H9 (cell line): ENCODE measurements at regions not wholly inside any gene's neighbourhood (a gene's known extent, or its start where the extent isn't known, plus 50 kb on each side); places are given as distances from the start of the nearest gene placed in this dataset.

Experiments used
- DNase-seq: peaks from one replicate; pipeline ENCODE4 v3.0.0-alpha.2; 2017
- H2AFZ ChIP-seq: one replicate; pipeline ENCODE4 v1.6.1; 2013; ENCODE audit warnings: mild to moderate bottlenecking, low read length, control low read depth, moderate library complexity
- H2AK5ac ChIP-seq: 2 replicates; pipeline ENCODE4 v1.6.1; 2013; ENCODE audit warnings: low read length, control low read depth, mixed read lengths; ENCODE audit not compliant: insufficient read length
- H2BK120ac ChIP-seq: one replicate; pipeline ENCODE4 v1.6.1; 2013; ENCODE audit warnings: low read depth, mild to moderate bottlenecking, low read length, control low read depth, inconsistent platforms; ENCODE audit not compliant: poor library complexity, severe bottlenecking
- H2BK12ac ChIP-seq: 2 replicates; pipeline ENCODE4 v1.6.1; 2013; ENCODE audit warnings: low read length, control low read depth, mixed read lengths, low read depth; ENCODE audit not compliant: insufficient read length
- H2BK15ac ChIP-seq: 2 replicates; pipeline ENCODE4 v1.6.1; 2013; ENCODE audit warnings: low read depth, low read length, control low read depth
- H2BK20ac ChIP-seq: one replicate; pipeline ENCODE4 v1.6.1; 2013; ENCODE audit warnings: low read depth, mild to moderate bottlenecking, low read length, control low read depth, inconsistent platforms; ENCODE audit not compliant: poor library complexity, severe bottlenecking
- H2BK5ac ChIP-seq: 2 replicates; pipeline ENCODE4 v1.6.1; 2013; ENCODE audit warnings: low read length, control low read depth, mixed read lengths; ENCODE audit not compliant: insufficient read length
- H3K14ac ChIP-seq: 2 replicates; pipeline ENCODE4 v1.6.1; 2013; ENCODE audit warnings: low read length, control low read depth; ENCODE audit not compliant: insufficient read depth
- H3K18ac ChIP-seq: 2 replicates; pipeline ENCODE4 v1.6.1; 2013; ENCODE audit warnings: low read depth, mild to moderate bottlenecking, mixed read lengths, low read length, control low read depth; ENCODE audit not compliant: insufficient read length
- H3K23ac ChIP-seq: 2 replicates; pipeline ENCODE4 v1.6.1; 2013; ENCODE audit warnings: low read length, control low read depth, mixed read lengths, low read depth; ENCODE audit not compliant: insufficient read length
- H3K23me2 ChIP-seq: 2 replicates; pipeline ENCODE4 v1.6.1; 2013; ENCODE audit warnings: low read depth, mild to moderate bottlenecking, mixed read lengths, low read length, control low read depth; ENCODE audit not compliant: insufficient read length, poor library complexity, severe bottlenecking
- H3K27ac ChIP-seq: 2 replicates; pipeline ENCODE4 v1.5.1; 2013; ENCODE audit warnings: low read length, control low read depth, mixed read lengths, low read depth; ENCODE audit not compliant: insufficient read length
- H3K27me3 ChIP-seq: 2 replicates; pipeline ENCODE4 v1.6.1; 2013; ENCODE audit warnings: low read length, control low read depth, inconsistent platforms; ENCODE audit not compliant: insufficient read depth
- H3K4ac ChIP-seq: 2 replicates; pipeline ENCODE4 v1.6.1; 2013; ENCODE audit warnings: low read depth, mild to moderate bottlenecking, control low read depth, inconsistent platforms, low read length, moderate library complexity
- H3K4me1 ChIP-seq: 2 replicates; pipeline ENCODE4 v1.6.1; 2013; ENCODE audit warnings: low read length, control low read depth, inconsistent platforms; ENCODE audit not compliant: insufficient read depth
- H3K4me2 ChIP-seq: 2 replicates; pipeline ENCODE4 v1.6.1; 2013; ENCODE audit warnings: low read length, control low read depth, mixed read lengths; ENCODE audit not compliant: insufficient read length, insufficient read depth
- H3K56ac ChIP-seq: 2 replicates; pipeline ENCODE4 v1.6.1; 2013; ENCODE audit warnings: low read depth, mild to moderate bottlenecking, mixed read lengths, low read length, control low read depth; ENCODE audit not compliant: insufficient read length
- H3K79me1 ChIP-seq: 2 replicates; pipeline ENCODE4 v1.6.1; 2013; ENCODE audit warnings: low read depth, mild to moderate bottlenecking, moderate library complexity, low read length, control low read depth, inconsistent platforms; ENCODE audit not compliant: insufficient read depth, poor library complexity, severe bottlenecking
- H3K79me2 ChIP-seq: 2 replicates; pipeline ENCODE4 v1.6.1; 2013; ENCODE audit warnings: low read length, control low read depth, inconsistent platforms; ENCODE audit not compliant: insufficient read depth
- H3K9ac ChIP-seq: 2 replicates; pipeline ENCODE4 v1.6.1; 2013; ENCODE audit warnings: low read length, control low read depth, mixed read lengths; ENCODE audit not compliant: insufficient read length; ENCODE audit errors: extremely low read depth
- H3K9me3 ChIP-seq: one replicate; pipeline ENCODE4 v1.6.1; 2013; ENCODE audit warnings: low read depth, low read length, inconsistent platforms; ENCODE audit not compliant: control insufficient read depth
- H3T11ph ChIP-seq: one replicate; pipeline ENCODE4 v1.6.1; 2013; ENCODE audit warnings: mild to moderate bottlenecking, low read length, control low read depth, inconsistent platforms
- H4K20me1 ChIP-seq: one replicate; pipeline ENCODE4 v1.6.1; 2013; ENCODE audit not compliant: control insufficient read depth, insufficient read length, insufficient read depth
- H4K5ac ChIP-seq: 2 replicates; pipeline ENCODE4 v1.6.1; 2013; ENCODE audit warnings: low read depth, mild to moderate bottlenecking, mixed read lengths, low read length, control low read depth; ENCODE audit not compliant: insufficient read length
- H4K8ac ChIP-seq: replicated peaks from 2 replicates; pipeline ENCODE4 v1.6.1; 2013; ENCODE audit warnings: low read length, control low read depth, mixed read lengths, low read depth; ENCODE audit not compliant: insufficient read length
- H4K91ac ChIP-seq: 2 replicates; pipeline ENCODE4 v1.6.1; 2013; ENCODE audit warnings: low read depth, mild to moderate bottlenecking, moderate library complexity, mixed read lengths, low read length, control low read depth; ENCODE audit not compliant: insufficient read length
- H3K27ac Mint-ChIP-seq, 3 experiments: 2 replicates in 2 of 3; 3 replicates in 1 of 3; pipeline ENCODE4 v1.8.0; 2020 to 2021; ENCODE audit warnings: mixed read lengths in 3 of 3, mild to moderate bottlenecking in 1 of 3, moderate library complexity in 1 of 3
- H3K27me3 Mint-ChIP-seq: 2 replicates; pipeline ENCODE4 v1.8.0; 2021; ENCODE audit warnings: low read depth, mild to moderate bottlenecking, moderate library complexity, mixed read lengths
- H3K36me3 Mint-ChIP-seq, 3 experiments: 2 replicates in 2 of 3; 3 replicates in 1 of 3; pipeline ENCODE4 v1.8.0; 2020 to 2021; ENCODE audit warnings: low read depth in 3 of 3, mixed read lengths in 3 of 3; ENCODE audit not compliant: insufficient read depth in 1 of 3
- H3K4me1 Mint-ChIP-seq, 2 experiments: 2 replicates each; pipeline ENCODE4 v1.8.0; 2020; ENCODE audit warnings: mixed read lengths in 2 of 2
- H3K4me3 Mint-ChIP-seq, 2 experiments: 2 replicates in 1 of 2; 3 replicates in 1 of 2; pipeline ENCODE4 v1.8.0; 2020 to 2021; ENCODE audit warnings: mild to moderate bottlenecking in 2 of 2, mixed read lengths in 2 of 2, moderate library complexity in 1 of 2
- H3K9me3 Mint-ChIP-seq, 2 experiments: 2 replicates in 1 of 2; 3 replicates in 1 of 2; pipeline ENCODE4 v1.8.0; 2020; ENCODE audit warnings: mild to moderate bottlenecking in 2 of 2, mixed read lengths in 2 of 2, moderate library complexity in 1 of 2
- CTCF ChIP-seq: fragments of 200-600 bp; sonication (generic); conservative IDR thresholded peaks from 3 replicates; pipeline ENCODE4 v1.8.0; 2021; ENCODE audit warnings: antibody characterized with exemption, mild to moderate bottlenecking
- WGBS: extraction: QIAGEN DNeasy Blood & Tissue Kit; methylation state at CpG from one replicate; pipeline ENCODE4 v1.1.7; 2013; ENCODE audit warnings: missing lambda C conversion rate, low lambda C conversion rate, mixed read lengths; ENCODE audit not compliant: insufficient read length; ENCODE audit errors: extremely low coverage; 5-methylcytosine and 5-hydroxymethylcytosine counted together

GRCh38 chr5:167725264-167725663 is 566.2 kb upstream of the WWC1 start:
- H3K23ac ChIP-seq: no peak overlapping the region
- Mint-ChIP-seq H3K27me3 (no peaks in the 10 kb centered on the region; the same call in 1 of the 2 replicates), H3K9me3 (no peaks in the 10 kb centered on the region), H3K4me1 (peaks cover 42 to 49% of the 10 kb centered on the region in 2 experiments), H3K4me3 (no peak overlapping the region), H3K36me3 (no peaks in the 10 kb centered on the region), H3K27ac (peak overlapping the region in 1 of 3 experiments; percentile 87; a peak in 1 of 7 replicates)
- H2AK5ac ChIP-seq: no peak overlapping the region
- H3K79me1 ChIP-seq: no peaks in the 10 kb centered on the region
- no peak overlapping the region for H2BK120ac ChIP-seq
- no peak overlapping the region for H4K5ac ChIP-seq
- no peak overlapping the region for H2BK20ac ChIP-seq
- no peak overlapping the region for H2BK5ac ChIP-seq
- no peak overlapping the region for H3K56ac ChIP-seq
- no peak overlapping the region for H3T11ph ChIP-seq
- no peak overlapping the region for H4K91ac ChIP-seq
- no peak overlapping the region for H2BK12ac ChIP-seq
- no peak overlapping the region for H3K27ac ChIP-seq
- no peak overlapping the region for H3K4ac ChIP-seq
- no peak overlapping the region for H2AFZ ChIP-seq
- no peaks in the 10 kb centered on the region for H3K27me3 ChIP-seq
- H3K79me2 ChIP-seq: no peaks in the 10 kb centered on the region
- no peak overlapping the region for H4K8ac ChIP-seq
- H3K4me1 ChIP-seq: peaks cover 8% of the 10 kb centered on the region
- H3K23me2 ChIP-seq: no peaks in the 10 kb centered on the region
- no peak overlapping the region for H3K14ac ChIP-seq
- no peak overlapping the region for H2BK15ac ChIP-seq
- H3K9ac ChIP-seq: no peak overlapping the region
- no peak for TF ChIP-seq CTCF
- no peaks in the 10 kb centered on the region for H3K9me3 ChIP-seq
- H3K4me2 ChIP-seq: peak overlapping the region; percentile 30
- DNase-seq: no peak
- no peaks in the 10 kb centered on the region for H4K20me1 ChIP-seq
- WGBS: no CpG with 5 or more reads among the region's 2 CpGs
- no peak overlapping the region for H3K18ac ChIP-seq
